Uterus (tissue), 2 donors: ENCODE measurements at regions not wholly inside any gene's neighbourhood (a gene's known extent, or its start where the extent isn't known, plus 50 kb on each side); places are given as distances from the start of the nearest gene placed in this dataset.

Experiments used
- POLR2A ChIP-seq, 2 donors: fragments of 450-650 bp; IDR thresholded peaks; one replicate each; pipeline ENCODE4 v1.6.1; 2016; ENCODE audit warnings: antibody characterized with exemption in 2 of 2, mild to moderate bottlenecking in 1 of 2, moderate library complexity in 1 of 2
- TF ChIP-seq, protein P1 (sequence below), 4 experiments: fragments of 200-600 bp in 2 of 4; fragments of 450-650 bp in 2 of 4; sonication (generic) in 2 of 4; IDR thresholded peaks; one replicate each; pipeline ENCODE4 v1.5.1; 2016 to 2019; ENCODE audit warnings: antibody characterized with exemption in 4 of 4, mild to moderate bottlenecking in 2 of 4, moderate library complexity in 1 of 4

GRCh38 chr14:82755476-82755875 lies 1221.8 kb upstream of the SEL1L start:
- TF ChIP-seq, protein P1, sequence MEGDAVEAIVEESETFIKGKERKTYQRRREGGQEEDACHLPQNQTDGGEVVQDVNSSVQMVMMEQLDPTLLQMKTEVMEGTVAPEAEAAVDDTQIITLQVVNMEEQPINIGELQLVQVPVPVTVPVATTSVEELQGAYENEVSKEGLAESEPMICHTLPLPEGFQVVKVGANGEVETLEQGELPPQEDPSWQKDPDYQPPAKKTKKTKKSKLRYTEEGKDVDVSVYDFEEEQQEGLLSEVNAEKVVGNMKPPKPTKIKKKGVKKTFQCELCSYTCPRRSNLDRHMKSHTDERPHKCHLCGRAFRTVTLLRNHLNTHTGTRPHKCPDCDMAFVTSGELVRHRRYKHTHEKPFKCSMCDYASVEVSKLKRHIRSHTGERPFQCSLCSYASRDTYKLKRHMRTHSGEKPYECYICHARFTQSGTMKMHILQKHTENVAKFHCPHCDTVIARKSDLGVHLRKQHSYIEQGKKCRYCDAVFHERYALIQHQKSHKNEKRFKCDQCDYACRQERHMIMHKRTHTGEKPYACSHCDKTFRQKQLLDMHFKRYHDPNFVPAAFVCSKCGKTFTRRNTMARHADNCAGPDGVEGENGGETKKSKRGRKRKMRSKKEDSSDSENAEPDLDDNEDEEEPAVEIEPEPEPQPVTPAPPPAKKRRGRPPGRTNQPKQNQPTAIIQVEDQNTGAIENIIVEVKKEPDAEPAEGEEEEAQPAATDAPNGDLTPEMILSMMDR (IDR thresholded peaks at IDR 0.05), result no peak
- TF ChIP-seq POLR2A (IDR thresholded peaks at IDR 0.05), result no peak
